GM12872 (cell line): ENCODE measurements at regions not wholly inside any gene's neighbourhood (a gene's known extent, or its start where the extent isn't known, plus 50 kb on each side); places are given as distances from the start of the nearest gene placed in this dataset.

ENCODE experiments used
- CTCF ChIP-seq: IDR thresholded peaks from 3 replicates; pipeline ENCODE4 v1.5.1; 2011; ENCODE audit warnings: low read depth, mild to moderate bottlenecking, low read length, moderate library complexity; ENCODE audit not compliant: insufficient read depth

- no peak for TF ChIP-seq CTCF
These were observed 102.1 kb upstream of the NEDD4L start for GRCh38 chr18:57941841-57942489.

GRCh38 chr18:57940166-57940660 lies 103.8 kb upstream of the NEDD4L start:
- TF ChIP-seq CTCF: no peak

GRCh38 chr18:57931038-57931437 lies 113.0 kb upstream of the NEDD4L start:
- TF ChIP-seq CTCF: no peak

- no peak for TF ChIP-seq CTCF
These were observed 113.5 kb upstream of the NEDD4L start for GRCh38 chr18:57930476-57930875.

GRCh38 chr18:57929922-57930321 lies 114.1 kb upstream of the NEDD4L start:
- TF ChIP-seq CTCF: no peak

- TF ChIP-seq CTCF: no peak
These were observed 115.6 kb upstream of the NEDD4L start for GRCh38 chr18:57928466-57928865.

- no peak for TF ChIP-seq CTCF
These were observed 116.5 kb upstream of the NEDD4L start for GRCh38 chr18:57927511-57927910.

- no peak for TF ChIP-seq CTCF
These were observed 118.3 kb upstream of the NEDD4L start for GRCh38 chr18:57925706-57926105.
